T-helper 17 cell (primary cell): ENCODE measurements at regions not wholly inside any gene's neighbourhood (a gene's known extent, or its start where the extent isn't known, plus 50 kb on each side); places are given as distances from the start of the nearest gene placed in this dataset.

Source experiments
- ATAC-seq: fragments of 150-1000 bp; cut with Tn5 transposase; 2 replicates; pipeline ENCODE4 v1.10.0; 2021; ENCODE audit warnings: mild to moderate bottlenecking, moderate library complexity
- DNase-seq, 3 donors: peaks; one replicate each; pipeline versions ENCODE4 v3.0.0 to v3.0.0-alpha.2; 2020 to 2021
- H3K9me3 ChIP-seq: one replicate; pipeline ENCODE4 v1.7.0; 2013; ENCODE audit warnings: low read length, mild to moderate bottlenecking; ENCODE audit not compliant: control insufficient read depth, poor library complexity, severe bottlenecking
- H3K27ac Mint-ChIP-seq: one replicate; pipeline ENCODE4 v1.8.0; 2022; ENCODE audit warnings: mild to moderate bottlenecking, moderate library complexity, mixed read lengths
- H3K27me3 Mint-ChIP-seq: one replicate; pipeline ENCODE4 v1.8.0; 2022; ENCODE audit warnings: mixed read lengths
- H3K36me3 Mint-ChIP-seq: one replicate; pipeline ENCODE4 v1.8.0; 2022; ENCODE audit warnings: low read depth, mixed read lengths
- H3K4me1 Mint-ChIP-seq: one replicate; pipeline ENCODE4 v1.8.0; 2022; ENCODE audit warnings: mild to moderate bottlenecking, mixed read lengths
- H3K4me3 Mint-ChIP-seq: one replicate; pipeline ENCODE4 v1.8.0; 2022; ENCODE audit warnings: mild to moderate bottlenecking, moderate library complexity, mixed read lengths

GRCh38 chr4:122328893-122329292 lies 49.9 kb upstream of the ADAD1 start:
- H3K27me3 Mint-ChIP-seq: no peaks in the 10 kb centered on the region
- ATAC-seq (no peak), DNase-seq (no peak)
- no peaks in the 10 kb centered on the region for H3K9me3 ChIP-seq
- peaks cover 8% of the 10 kb centered on the region for H3K4me1 Mint-ChIP-seq
- H3K4me3 Mint-ChIP-seq: no peak overlapping the region
- H3K36me3 Mint-ChIP-seq: peaks cover 7% of the 10 kb centered on the region
- H3K27ac Mint-ChIP-seq: no peak overlapping the region
